GM19463 (cell line): ENCODE measurements at regions not wholly inside any gene's neighbourhood (a gene's known extent, or its start where the extent isn't known, plus 50 kb on each side); places are given as distances from the start of the nearest gene placed in this dataset.
"Not testable (repeated sequence)": the region's sequence is repeated elsewhere in the genome, so short reads cannot be mapped to it uniquely, and the experiment has no call there.

ENCODE experiments used
- ATAC-seq: cut with Tn5 transposase; IDR thresholded peaks from one replicate; pipeline ENCODE4 v1.9.1; 2021; ENCODE audit warnings: mild to moderate bottlenecking, moderate library complexity; ENCODE audit not compliant: unreplicated experiment

DNA sequence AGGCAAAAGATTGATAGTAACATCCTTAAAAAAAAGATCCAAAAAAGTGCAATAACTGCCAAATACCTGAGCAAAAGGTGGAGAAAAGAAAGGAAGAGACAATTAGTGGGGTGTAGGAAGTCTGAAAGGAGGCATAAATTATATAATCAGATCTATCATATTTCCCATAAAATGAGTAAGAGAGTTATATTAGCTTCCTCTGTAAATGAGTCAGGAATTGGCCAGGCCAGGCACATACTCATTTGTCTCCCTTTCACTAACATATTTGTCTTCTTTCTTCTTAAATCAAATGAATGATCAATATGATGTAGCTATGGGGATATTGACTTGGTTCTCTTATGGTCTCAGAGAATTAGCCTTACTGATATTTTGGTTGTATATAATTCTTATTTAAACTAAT lies 292.3 kb upstream of the CADM2 start:
- no peak for ATAC-seq

DNA sequence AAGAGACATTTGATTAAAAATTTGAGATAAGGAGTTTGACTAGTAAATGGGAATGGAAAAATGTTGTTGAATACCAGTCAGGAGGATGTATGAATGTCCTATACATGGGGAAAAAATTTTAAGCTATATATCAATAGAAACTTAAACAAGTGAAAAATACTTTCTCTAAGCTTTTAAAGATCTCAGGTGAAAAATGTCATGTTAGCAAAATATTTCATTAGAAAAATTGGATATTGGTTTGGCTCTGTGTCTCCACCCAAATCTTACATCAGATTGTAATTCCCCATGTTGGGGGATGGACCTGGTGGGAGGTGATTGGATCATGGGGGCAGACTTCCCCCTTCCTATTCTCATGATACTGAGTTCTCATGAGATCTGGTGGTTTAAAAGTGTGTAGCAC lies 279.6 kb upstream of the CADM2 start:
- ATAC-seq: no peak

DNA sequence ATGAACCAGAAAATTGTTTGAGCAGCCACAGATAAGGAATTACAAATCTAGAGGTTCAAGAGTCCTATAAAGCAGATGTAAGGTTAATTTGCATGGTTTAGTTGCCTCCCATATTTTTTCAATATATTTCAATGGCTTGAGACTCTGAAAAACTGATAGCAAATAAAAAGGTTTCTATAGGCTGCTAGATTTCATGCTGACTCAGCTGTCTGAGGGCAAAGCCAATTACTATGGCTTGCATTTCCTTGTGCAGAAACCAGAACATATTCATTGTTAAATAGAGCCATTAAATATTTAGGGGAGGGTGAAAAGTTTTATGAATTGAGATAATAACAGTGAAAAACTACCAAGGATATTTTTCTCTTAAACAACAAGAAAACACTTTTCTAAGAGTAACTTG lies 278.1 kb upstream of the CADM2 start:
- no peak for ATAC-seq

DNA sequence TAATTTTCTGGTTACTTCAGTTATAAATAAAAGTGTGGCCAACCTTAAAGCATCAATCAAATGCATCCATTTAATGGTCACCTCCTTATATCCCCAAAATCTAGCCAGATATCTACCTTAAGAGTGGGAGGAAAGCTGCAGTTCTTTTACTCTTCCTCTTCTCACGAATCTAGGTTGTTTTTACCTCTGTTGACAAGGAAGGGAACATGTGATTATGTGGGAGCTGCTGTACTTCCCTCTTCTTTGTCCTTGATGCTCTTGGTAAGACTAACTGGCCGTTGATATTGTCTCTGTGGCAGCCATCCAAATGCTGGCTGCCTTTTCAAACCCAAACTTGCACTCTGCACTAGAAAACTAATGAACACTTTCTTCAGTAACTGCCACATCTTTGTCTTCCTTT lies 275.3 kb upstream of the CADM2 start:
- ATAC-seq: no peak

DNA sequence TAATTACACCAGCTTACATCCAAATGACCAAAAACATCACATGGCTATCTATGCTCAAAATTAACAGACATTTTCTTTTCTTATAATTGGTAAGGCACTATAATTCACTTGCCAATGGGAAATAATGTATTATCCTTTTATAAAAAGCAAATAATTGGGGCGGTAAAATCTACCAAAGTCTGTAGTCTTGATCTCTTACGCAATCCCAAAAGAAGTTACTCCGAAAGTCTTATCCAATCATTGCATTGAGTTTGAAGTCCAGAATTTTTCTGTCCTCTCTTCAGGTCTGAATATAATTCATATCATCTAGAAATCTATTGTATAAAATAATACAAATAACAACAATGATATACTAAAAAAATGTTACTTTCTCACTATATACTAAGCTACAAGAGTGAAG lies 273.3 kb upstream of the CADM2 start:
- no peak for ATAC-seq

DNA sequence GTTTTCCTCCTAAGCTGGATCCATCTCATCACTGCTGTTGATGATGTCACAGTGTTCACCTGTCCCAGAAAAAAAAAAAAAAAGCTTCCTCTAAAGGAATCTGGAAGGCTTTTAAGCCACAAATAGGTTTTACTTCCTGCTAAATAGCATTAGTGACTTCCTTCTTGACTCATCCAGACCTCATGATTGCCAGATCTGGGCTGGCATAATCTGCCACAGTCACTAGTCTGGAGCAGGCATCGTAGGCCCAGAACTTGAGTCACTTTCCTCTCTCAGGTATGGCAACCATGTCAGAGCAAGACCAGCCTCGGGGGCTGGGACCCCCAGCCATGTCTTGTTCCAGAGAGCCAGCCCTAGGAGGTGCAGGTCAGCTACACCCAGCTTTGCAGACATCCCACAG lies 266.5 kb upstream of the CADM2 start:
- ATAC-seq: no peak

DNA sequence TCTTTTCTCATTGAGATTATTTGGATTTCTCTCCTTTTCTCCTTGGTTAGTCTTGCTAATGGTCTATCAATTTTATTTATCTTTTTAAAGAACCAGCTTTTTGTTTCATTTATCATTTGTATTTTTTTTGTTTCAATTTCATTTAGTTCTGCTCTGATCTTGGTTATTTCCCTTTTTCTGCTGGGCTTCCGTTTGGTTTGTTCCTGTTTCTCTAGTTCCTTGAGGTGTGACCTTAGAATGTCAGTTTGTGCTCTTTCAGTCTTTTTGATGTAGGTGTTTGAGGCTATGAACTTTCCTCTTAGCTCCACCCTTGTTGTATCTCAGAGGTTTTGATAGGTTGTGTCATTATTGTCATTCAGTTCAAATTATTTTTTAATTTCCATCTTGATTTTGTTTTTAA lies 248.5 kb upstream of the CADM2 start:
- ATAC-seq: not testable (repeated sequence)

DNA sequence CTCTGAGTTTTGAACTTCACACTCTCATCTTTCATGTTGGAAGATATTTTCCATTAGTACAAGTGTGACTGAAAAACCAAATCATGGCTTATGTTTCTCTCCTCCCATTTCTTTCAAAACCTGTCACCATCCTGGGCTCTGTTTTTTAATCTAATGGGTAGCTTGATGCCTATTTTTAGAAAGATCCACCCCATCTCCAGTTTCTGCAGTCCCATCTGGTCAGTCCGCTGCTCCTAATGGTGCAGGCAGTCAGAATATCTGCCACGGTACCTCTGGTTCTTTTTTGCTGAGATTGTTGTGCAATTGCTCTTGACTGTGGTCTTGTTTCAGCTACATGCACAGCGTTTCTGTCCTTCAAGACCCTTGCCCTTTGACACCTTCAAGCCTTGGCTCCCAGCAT lies 240.9 kb upstream of the CADM2 start:
- no peak for ATAC-seq

DNA sequence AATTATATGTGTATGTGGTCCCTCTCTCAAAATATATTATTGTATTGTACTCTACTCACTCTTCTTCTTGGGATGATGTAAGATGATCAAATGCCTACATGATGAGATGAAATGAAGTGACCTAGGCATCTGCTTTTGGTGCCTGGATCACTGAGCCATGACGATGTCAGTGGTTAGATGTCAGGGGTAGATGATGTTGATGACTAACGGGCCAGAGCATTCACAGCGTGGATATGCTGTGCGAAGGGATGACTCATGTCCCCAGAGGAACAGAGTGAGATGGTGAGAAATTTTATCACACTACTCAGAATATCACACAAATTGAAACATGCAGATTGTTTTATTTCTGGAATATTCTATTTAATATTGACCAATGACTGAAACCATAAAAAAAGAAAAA lies 233.9 kb upstream of the CADM2 start:
- ATAC-seq: no peak

DNA sequence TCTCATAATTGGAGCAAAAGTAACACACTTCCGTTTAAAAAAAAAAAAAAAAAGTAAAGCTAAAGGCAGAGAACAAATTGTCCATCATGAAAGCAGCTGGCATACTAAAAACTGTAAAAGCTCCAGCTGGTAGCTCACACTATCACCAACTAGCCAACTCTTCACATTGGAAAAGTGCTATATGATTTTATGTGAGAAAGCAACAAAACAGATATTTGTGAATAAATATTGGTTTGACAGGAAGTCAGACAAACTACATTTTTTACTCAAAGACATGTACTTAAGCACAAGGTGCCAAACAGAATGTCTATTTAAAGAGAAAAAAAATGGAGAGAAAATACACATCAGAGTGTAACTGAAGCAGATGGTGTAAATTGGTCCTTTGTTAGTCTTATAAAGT lies 231.2 kb upstream of the CADM2 start:
- ATAC-seq: no peak

DNA sequence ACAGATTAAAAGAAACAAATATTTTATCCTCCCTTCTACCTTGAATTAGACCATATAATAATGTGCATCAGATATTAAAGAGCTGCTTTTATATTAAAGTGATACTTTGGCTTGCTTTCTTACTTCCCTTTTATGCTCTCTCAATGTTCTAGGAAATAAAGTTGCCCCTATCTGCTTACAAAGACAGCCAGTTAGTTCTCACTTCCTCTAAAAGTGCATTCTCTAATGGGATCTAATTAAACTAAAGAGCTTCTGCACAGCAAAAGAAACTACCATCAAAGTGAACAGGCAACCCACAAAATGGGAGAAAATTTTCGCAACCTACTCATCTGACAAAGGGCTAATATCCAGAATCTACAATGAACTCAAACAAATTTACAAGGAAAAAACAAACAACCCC lies 224.1 kb upstream of the CADM2 start:
- not testable (repeated sequence) for ATAC-seq

DNA sequence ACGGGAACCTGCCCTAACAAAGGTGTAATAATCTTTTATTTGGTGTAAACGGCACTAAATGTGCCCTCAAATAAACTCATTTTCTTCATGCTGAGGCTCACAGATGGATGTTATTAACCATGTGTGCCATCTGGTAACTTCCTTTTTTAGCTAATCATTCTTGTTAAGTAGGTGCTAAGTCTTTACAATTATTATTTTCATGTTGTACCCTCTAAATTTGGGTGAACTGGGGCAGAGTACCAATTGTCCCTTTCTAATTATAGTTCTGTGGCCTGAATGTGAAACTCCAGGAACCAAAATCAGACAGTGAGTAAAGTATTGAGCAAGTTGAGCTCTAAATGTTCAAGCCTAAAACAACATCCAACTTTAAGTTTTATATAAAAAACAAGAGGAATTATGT lies 220.7 kb upstream of the CADM2 start:
- no peak for ATAC-seq

DNA sequence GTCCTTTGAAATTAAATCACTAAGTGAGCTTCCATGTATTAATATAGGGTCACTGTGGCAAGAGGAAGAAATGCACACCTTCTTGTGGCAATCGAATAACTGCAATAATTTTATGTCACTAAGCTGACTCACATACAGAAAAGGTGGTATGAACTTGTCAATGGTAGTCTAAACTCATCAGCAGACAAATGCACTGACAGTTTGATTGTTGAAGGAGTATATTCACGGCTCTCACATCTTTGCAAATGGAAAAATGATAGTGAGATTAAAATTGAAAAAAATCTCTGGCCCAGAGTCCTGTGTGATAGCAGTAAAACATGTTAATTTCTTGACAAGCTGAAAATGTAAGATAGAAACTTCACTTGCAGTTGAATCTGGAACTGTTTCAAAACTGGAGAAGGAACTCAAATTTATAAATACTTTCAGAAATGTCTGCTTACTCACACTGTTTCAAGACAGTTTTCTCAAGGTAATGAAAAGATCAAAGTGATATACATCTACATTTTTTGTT lies 215.8 kb upstream of the CADM2 start:
- no peak for ATAC-seq

DNA sequence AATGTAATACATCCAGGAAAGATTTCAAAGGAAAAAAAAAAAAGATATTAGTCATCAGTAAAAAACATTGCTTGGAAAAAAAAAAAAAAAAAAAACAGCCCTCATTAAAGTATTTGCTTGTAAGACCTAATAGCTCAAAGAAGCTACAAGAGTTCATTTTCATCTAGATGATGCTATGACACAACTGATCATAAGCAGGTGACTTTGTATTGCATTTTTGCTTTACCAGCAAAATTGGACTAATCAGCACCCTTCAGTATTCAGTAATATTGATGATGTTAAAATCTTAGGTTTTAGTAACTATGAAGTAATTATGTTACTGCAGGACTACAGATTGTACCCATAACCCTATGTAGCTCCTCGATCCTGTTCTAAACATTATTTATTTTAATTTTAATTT lies 214.7 kb upstream of the CADM2 start:
- ATAC-seq: no peak

DNA sequence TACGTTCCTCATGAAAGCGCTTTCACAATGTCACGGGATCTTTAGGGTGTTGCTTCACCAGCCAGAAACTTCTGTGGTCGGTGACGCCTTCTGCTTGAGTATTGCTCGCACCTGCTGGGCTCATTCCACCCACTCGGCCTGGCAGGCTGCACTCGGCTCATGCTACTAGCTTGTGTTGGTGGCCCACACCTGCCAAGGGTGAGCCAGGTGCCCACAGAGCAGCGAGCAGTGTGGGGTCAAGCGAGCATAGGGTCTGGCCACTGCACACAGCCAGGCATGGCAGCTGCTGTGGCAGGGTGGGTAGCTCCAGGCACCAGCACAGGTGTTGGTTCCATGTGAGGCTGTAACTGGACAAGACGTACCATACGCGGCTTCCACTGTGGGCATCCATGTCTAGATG lies 202.9 kb upstream of the CADM2 start:
- ATAC-seq: no peak

DNA sequence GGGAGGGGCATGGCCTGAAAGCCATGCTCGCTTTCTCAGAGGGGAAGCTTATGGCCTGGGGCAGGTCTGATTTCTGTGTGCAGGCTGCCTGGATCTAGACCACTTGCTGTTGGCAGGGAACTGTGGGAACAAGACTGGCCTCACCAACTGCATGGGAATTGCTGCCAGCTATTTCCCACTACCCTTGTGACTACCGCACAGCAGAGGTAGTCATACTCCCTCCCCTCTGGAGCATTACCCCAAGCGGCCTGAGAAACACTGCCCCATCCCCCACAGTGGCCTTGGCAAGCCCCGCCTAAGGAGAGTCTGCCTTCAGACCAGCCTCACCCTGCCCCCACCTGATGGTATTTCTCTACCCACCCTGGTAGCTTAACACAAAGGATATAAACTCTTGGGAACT lies 199.4 kb upstream of the CADM2 start:
- ATAC-seq: no peak

DNA sequence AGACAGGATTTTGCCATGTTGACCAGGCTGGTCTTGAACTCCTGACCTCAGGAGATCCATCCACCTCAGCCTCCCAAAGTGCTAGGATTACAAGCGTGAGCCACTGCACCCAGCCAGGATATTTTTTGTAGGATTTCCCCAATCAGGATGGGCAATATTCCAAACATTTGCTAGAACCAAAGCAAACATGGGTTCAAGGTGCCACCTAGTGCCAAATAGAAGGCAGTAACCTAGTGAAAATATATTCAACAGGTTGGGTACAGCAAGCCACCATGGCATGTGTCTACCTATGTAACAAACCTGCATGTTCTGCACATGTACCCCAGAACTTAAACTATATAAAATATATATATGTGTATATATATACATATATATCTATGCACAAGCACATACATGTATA lies 185.9 kb upstream of the CADM2 start:
- ATAC-seq: no peak

DNA sequence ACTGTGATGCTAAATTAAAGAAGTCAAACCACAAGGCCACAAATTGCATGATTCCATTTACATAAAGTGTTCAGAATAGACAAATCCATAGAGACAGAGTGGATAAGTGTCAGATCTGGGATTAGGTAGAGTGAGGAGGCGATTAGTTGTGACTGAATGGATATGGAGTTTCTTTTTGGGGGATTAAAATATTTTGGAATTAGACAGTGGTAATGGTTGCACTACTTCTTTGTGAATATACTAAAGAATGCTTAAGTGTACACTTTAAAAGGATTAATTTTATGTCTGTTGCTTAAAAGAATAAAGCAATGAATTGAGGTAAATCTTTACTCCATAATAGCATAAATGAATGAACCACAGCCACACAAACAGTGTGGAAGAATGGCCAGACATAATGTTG lies 175.5 kb upstream of the CADM2 start:
- no peak for ATAC-seq

DNA sequence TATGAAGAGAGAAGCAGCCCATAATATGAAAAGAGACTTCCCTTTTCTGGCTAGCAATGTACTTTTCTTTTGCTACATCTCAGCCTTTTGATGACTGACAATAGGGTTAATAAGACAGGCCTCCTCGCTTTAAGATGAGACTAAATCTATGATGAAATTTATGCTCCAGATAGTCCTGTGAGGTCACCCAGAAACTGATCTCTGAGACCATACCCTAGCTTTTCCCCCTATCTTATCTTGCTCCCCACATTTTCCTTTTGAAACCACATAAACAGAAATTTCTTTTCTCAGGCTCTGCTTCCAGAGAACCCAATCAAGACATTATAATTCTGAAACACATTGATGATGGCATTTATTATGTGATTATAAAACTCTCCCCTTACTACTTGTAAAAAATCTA lies 168.8 kb upstream of the CADM2 start:
- ATAC-seq: no peak

DNA sequence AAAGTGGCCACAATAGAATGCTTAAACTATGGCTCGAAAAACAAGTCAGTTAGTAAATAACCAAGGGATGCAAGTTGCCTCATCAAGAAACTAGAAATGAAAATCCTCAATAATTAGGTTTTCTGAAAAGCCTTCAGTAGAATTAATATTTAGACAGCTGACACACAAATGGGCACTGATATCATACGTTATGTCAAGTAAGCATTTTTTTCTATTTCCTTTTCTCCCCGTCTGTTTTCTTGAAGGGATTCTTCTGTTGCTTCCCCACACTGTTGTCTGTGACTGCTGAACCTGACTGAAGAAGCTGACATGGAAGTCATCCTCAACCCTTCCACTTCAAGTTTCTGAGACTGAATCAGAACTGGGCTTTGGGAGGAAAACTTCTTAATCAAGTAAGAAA lies 151.8 kb upstream of the CADM2 start:
- no peak for ATAC-seq

DNA sequence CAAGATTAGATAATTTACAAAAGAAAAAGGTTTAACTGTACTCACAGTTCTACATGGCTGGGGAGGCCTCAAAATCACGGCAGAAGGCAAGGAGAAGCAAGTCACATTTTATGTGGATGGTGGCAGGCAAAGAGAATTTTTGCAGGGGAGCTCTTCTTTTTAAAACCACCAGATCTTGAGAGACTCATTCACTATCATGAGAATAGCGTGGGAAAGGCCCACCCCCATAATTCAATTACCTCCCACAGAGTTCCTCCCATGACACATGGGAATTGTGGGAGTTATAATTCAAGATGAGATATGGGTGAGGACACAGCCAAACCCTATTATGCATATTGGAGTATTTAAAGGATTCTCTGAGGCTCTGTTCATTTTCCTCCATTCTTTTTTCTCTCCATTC lies 138.7 kb upstream of the CADM2 start:
- ATAC-seq: no peak

DNA sequence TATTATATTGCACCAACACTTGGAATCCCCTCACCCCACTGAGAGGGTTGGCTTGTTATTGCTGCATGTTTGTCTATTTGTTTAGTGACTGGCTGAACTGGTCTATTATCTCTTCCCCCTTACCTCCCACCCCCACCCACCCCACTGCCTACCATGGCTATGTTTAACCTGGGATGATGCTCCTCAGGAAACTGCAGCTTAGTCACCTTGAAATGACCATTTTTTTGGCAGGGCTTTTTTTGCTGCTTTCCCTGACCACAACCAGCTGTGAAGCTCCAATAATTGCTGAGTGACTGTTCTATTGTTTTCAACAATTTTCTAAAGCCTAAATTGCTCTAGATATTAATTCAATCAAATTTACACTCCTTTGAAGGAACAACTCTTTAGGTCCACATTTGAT lies 137.9 kb upstream of the CADM2 start:
- ATAC-seq: no peak

DNA sequence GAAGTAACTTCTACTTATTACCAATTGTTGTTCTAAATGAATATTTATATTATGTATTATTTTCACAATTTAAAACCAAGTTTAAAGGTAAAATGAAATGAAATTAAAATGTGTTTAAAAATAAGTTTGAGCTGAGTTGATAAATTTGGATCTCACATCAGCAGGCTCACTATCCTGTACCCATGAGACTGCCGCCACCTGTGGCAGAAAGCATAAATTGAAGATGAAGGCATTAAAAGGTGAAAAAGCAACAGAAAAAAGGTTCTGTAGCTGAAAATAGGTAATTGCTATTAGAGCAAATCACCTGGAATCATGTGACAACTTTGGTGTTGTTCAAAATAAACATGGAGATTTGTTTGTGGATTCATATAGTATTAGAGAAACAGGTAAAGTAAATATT lies 133.0 kb upstream of the CADM2 start:
- no peak for ATAC-seq

DNA sequence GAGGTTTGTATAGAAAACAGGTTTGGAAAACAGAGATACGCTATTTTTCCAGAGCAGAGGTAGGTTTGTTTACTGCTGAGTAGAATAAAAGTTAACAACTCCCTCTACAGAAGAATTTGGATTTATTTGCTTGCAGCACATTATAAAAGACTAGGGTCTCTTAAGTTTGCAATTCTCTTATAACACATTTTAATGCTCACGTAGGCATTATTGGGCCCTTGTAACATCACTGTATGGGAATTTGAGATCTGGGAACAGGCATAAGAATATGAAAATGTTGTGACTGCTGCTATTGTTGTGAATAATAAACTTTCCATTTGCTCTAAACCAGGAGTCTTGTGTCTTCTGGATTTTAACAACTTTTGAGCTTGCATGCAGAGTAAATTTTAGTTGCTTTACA lies 128.3 kb upstream of the CADM2 start:
- ATAC-seq: no peak
